H1 (cell line): ENCODE measurements at regions not wholly inside any gene's neighbourhood (a gene's known extent, or its start where the extent isn't known, plus 50 kb on each side); places are given as distances from the start of the nearest gene placed in this dataset.

Experiments
- CTCF ChIA-PET: fragments of 300-600 bp; sonication (Branson Sonifier 250); formaldehyde crosslinking; loops from one replicate; lab custom pipeline; 2021; ENCODE audit not compliant: partially characterized antibody; lab: Charles Lee
- POLR2A ChIA-PET: fragments of 300-600 bp; sonication (Branson Sonifier 250); formaldehyde crosslinking; loops from one replicate; lab custom pipeline; 2021; ENCODE audit warnings: inconsistent platforms; ENCODE audit not compliant: partially characterized antibody; lab: Charles Lee
- DNase-seq, 2 experiments: peaks; one replicate each; pipeline versions ENCODE4 v3.0.0 to v3.0.0-alpha.2; 2010 to 2022; ENCODE audit warnings: low spot score in 2 of 2, low read depth in 1 of 2, mixed read lengths in 1 of 2
- FAIRE-seq: peaks from 2 replicates; lab custom pipeline; 2011; peaks lifted over from hg19 to GRCh38; lab: Jason Lieb, UNC
- H2AFZ ChIP-seq: 2 replicates; pipeline ENCODE4 v1.8.1; 2012; ENCODE audit warnings: low read length, inconsistent platforms
- H2AK5ac ChIP-seq: 2 replicates; pipeline ENCODE4 v1.6.1; 2013; ENCODE audit warnings: low read depth, low read length
- H2BK120ac ChIP-seq: replicated peaks from 2 replicates; pipeline ENCODE3; 2013; ENCODE audit warnings: low read depth, low read length, inconsistent platforms
- H2BK12ac ChIP-seq: 2 replicates; pipeline ENCODE4 v1.6.1; 2013; ENCODE audit warnings: low read depth, low read length
- H2BK15ac ChIP-seq: 2 replicates; pipeline ENCODE4 v1.6.1; 2013; ENCODE audit warnings: low read length
- H2BK20ac ChIP-seq: 2 replicates; pipeline ENCODE4 v1.6.1; 2013; ENCODE audit warnings: low read length
- H2BK5ac ChIP-seq: 2 replicates; pipeline ENCODE4 v1.6.1; 2013; ENCODE audit warnings: low read depth, low read length
- H3K14ac ChIP-seq: 2 replicates; pipeline ENCODE4 v1.6.1; 2013; ENCODE audit warnings: inconsistent platforms; ENCODE audit not compliant: insufficient read length
- H3K18ac ChIP-seq: 2 replicates; pipeline ENCODE4 v1.6.1; 2013; ENCODE audit warnings: low read length; ENCODE audit errors: extremely low read depth
- H3K23ac ChIP-seq: 2 replicates; pipeline ENCODE4 v1.6.1; 2013; ENCODE audit warnings: inconsistent platforms; ENCODE audit not compliant: insufficient read length
- H3K23me2 ChIP-seq: 2 replicates; pipeline ENCODE4 v1.6.1; 2013; ENCODE audit warnings: low read depth, low read length
- H3K27ac ChIP-seq: 2 replicates; pipeline ENCODE4 v1.6.1; 2011; ENCODE audit warnings: low read depth, low read length, inconsistent platforms
- H3K27me3 ChIP-seq, 4 experiments: replicated peaks in 1 of 4; 1 replicate in 1 of 4; 2 replicates in 3 of 4; pipeline versions ENCODE4 v1.6.1 to v1.8.1; 2011 to 2013; ENCODE audit warnings: low read length in 3 of 4, mild to moderate bottlenecking in 3 of 4, inconsistent platforms in 2 of 4, mixed read lengths in 2 of 4, moderate library complexity in 1 of 4; ENCODE audit not compliant: control insufficient read depth in 3 of 4, insufficient read depth in 3 of 4; ENCODE audit errors: extremely low read depth in 1 of 4
- H3K36me3 ChIP-seq, 4 experiments: 2 replicates each; pipeline versions ENCODE4 v1.6.1 to v1.8.1; 2011 to 2013; ENCODE audit warnings: mild to moderate bottlenecking in 4 of 4, low read length in 3 of 4, moderate library complexity in 2 of 4, control low read depth in 1 of 4, inconsistent platforms in 1 of 4; ENCODE audit not compliant: insufficient read depth in 4 of 4, control insufficient read depth in 2 of 4
- H3K4ac ChIP-seq: replicated peaks from 2 replicates; pipeline ENCODE3; 2013; ENCODE audit warnings: low read length, low read depth, mixed read lengths, inconsistent platforms; ENCODE audit not compliant: insufficient read length
- H3K4me1 ChIP-seq, 4 experiments: replicated peaks in 1 of 4; 1 replicate in 1 of 4; 2 replicates in 3 of 4; pipeline versions ENCODE4 v1.6.1 to v1.8.1; 2011 to 2013; ENCODE audit warnings: low read length in 3 of 4, inconsistent platforms in 2 of 4, mixed read lengths in 1 of 4; ENCODE audit not compliant: insufficient read depth in 4 of 4, control insufficient read depth in 3 of 4
- H3K4me2 ChIP-seq, 2 experiments: 2 replicates each; pipeline versions ENCODE4 v1.6.1 to v1.8.1; 2011 to 2013; ENCODE audit warnings: low read depth in 2 of 2, low read length in 2 of 2, control low read depth in 1 of 2, inconsistent platforms in 1 of 2, mild to moderate bottlenecking in 1 of 2; ENCODE audit not compliant: insufficient read depth in 1 of 2
- H3K4me3 ChIP-seq, 4 experiments: fragments of 200-600, 300-600 bp in 1 of 4; sonication (generic), shearing (Covaris generic), sonication (Bioruptor Twin) in 1 of 4; 2 replicates each; pipeline versions ENCODE4 v1.5.1 to v1.8.1; 2011 to 2016; ENCODE audit warnings: low read length in 4 of 4, low read depth in 3 of 4, control low read depth in 2 of 4, inconsistent platforms in 2 of 4, mild to moderate bottlenecking in 2 of 4, mixed read lengths in 1 of 4, moderate library complexity in 1 of 4; ENCODE audit not compliant: insufficient read depth in 2 of 4; ENCODE audit errors: extremely low read depth in 1 of 4
- H3K56ac ChIP-seq: replicated peaks from 2 replicates; pipeline ENCODE3; 2013; ENCODE audit warnings: low read depth, mild to moderate bottlenecking, mixed read lengths, low read length, inconsistent platforms; ENCODE audit not compliant: insufficient read length
- H3K79me1 ChIP-seq: 2 replicates; pipeline ENCODE4 v1.6.1; 2013; ENCODE audit warnings: low read depth, low read length, control low read depth
- H3K79me2 ChIP-seq, 2 experiments: 2 replicates each; pipeline versions ENCODE4 v1.6.1 to v1.8.1; 2012 to 2013; ENCODE audit warnings: low read length in 2 of 2, mild to moderate bottlenecking in 2 of 2, inconsistent platforms in 1 of 2; ENCODE audit not compliant: insufficient read depth in 2 of 2, control insufficient read depth in 1 of 2
- H3K9ac ChIP-seq, 4 experiments: replicated peaks in 1 of 4; 1 replicate in 1 of 4; 2 replicates in 3 of 4; pipeline versions ENCODE4 v1.6.1 to v1.8.1; 2011 to 2013; ENCODE audit warnings: low read depth in 3 of 4, low read length in 3 of 4, control low read depth in 2 of 4, mild to moderate bottlenecking in 2 of 4, moderate library complexity in 2 of 4, inconsistent platforms in 1 of 4; ENCODE audit errors: extremely low read depth in 1 of 4
- H3K9me3 ChIP-seq, 2 experiments: 2 replicates each; pipeline versions ENCODE4 v1.6.1 to v1.8.1; 2012 to 2013; ENCODE audit warnings: mild to moderate bottlenecking in 2 of 2, moderate library complexity in 2 of 2, control low read depth in 1 of 2, inconsistent platforms in 1 of 2, low read depth in 1 of 2, low read length in 1 of 2, mixed read lengths in 1 of 2; ENCODE audit not compliant: insufficient read depth in 2 of 2
- H4K20me1 ChIP-seq, 2 experiments: replicated peaks in 1 of 2; 2 replicates each; pipeline versions ENCODE3 to v1.8.1; 2011 to 2013; ENCODE audit warnings: inconsistent platforms in 2 of 2, low read length in 2 of 2, mild to moderate bottlenecking in 1 of 2; ENCODE audit not compliant: insufficient read depth in 2 of 2, control insufficient read depth in 1 of 2
- H4K5ac ChIP-seq: 2 replicates; pipeline ENCODE4 v1.6.1; 2013; ENCODE audit warnings: low read length, low read depth, mixed read lengths, inconsistent platforms; ENCODE audit not compliant: insufficient read length
- H4K8ac ChIP-seq: 2 replicates; pipeline ENCODE4 v1.8.0; 2013; ENCODE audit warnings: mild to moderate bottlenecking, moderate library complexity, low read length, inconsistent platforms; ENCODE audit not compliant: insufficient read depth; ENCODE audit errors: extremely low read depth
- H4K91ac ChIP-seq: replicated peaks from 2 replicates; pipeline ENCODE3; 2013; ENCODE audit warnings: low read length, mixed read lengths, inconsistent platforms; ENCODE audit not compliant: insufficient read length
- BACH1 ChIP-seq: IDR thresholded peaks from 2 replicates; pipeline ENCODE4 v1.6.1; 2012; ENCODE audit warnings: low read length, improper control_type of control experiment
- CHD1 ChIP-seq: IDR thresholded peaks from 2 replicates; pipeline ENCODE4 v1.6.1; 2012; ENCODE audit warnings: low read depth, low read length, improper control_type of control experiment
- CHD2 ChIP-seq: IDR thresholded peaks from 2 replicates; pipeline ENCODE4 v1.6.1; 2012; ENCODE audit warnings: low read length, improper control_type of control experiment
- CREB1 ChIP-seq: IDR thresholded peaks from 2 replicates; pipeline ENCODE4 v1.6.1; 2012; ENCODE audit warnings: inconsistent platforms
- CTBP2 ChIP-seq: IDR thresholded peaks from 2 replicates; pipeline ENCODE4 v1.7.0; 2011; ENCODE audit warnings: borderline replicate concordance, mild to moderate bottlenecking, moderate library complexity, mixed read lengths, low read length; ENCODE audit not compliant: insufficient read depth, insufficient read length
- KDM4A ChIP-seq: IDR thresholded peaks from one replicate; pipeline ENCODE4 v1.7.1; 2012; ENCODE audit warnings: low read depth, mild to moderate bottlenecking, moderate library complexity, low read length, inconsistent platforms; ENCODE audit not compliant: severe bottlenecking
- PHF8 ChIP-seq: fragments of 200-600 bp; sonication (generic); conservative IDR thresholded peaks from 2 replicates; pipeline ENCODE4 v1.7.1; 2012; ENCODE audit warnings: low read depth, mild to moderate bottlenecking, inconsistent platforms, low read length, moderate library complexity
- POLR2A ChIP-seq, 2 experiments: IDR thresholded peaks; 1 replicate in 1 of 2; 2 replicates in 1 of 2; pipeline ENCODE4 v1.6.1; 2011; ENCODE audit warnings: low read depth in 2 of 2, low read length in 2 of 2, mild to moderate bottlenecking in 2 of 2; ENCODE audit errors: control extremely low read depth in 1 of 2
- RAD21 ChIP-seq, 2 experiments: IDR thresholded peaks in 1 of 2; conservative IDR thresholded peaks in 1 of 2; 2 replicates each; pipeline ENCODE4 v1.6.1; 2011; ENCODE audit warnings: low read depth in 2 of 2, low read length in 2 of 2, improper control_type of control experiment in 1 of 2, inconsistent platforms in 1 of 2, mild to moderate bottlenecking in 1 of 2, moderate library complexity in 1 of 2
- RBBP5 ChIP-seq: IDR thresholded peaks from 2 replicates; pipeline ENCODE4 v1.7.1; 2012; ENCODE audit warnings: low read depth, mild to moderate bottlenecking, inconsistent platforms, low read length, moderate library complexity, borderline replicate concordance
- RNF2 ChIP-seq: fragments of 200-900, 300-1000 bp; sonication (generic); IDR thresholded peaks from 2 replicates; pipeline ENCODE4 v1.7.1; 2016; ENCODE audit warnings: borderline replicate concordance, low read depth, mild to moderate bottlenecking, antibody characterized with exemption, low read length; ENCODE audit not compliant: poor library complexity, severe bottlenecking; ENCODE audit errors: missing control alignments
- SP4 ChIP-seq: IDR thresholded peaks from 2 replicates; pipeline ENCODE4 v1.6.1; 2012; ENCODE audit warnings: low read length, inconsistent platforms
- SRF ChIP-seq: IDR thresholded peaks from 2 replicates; pipeline ENCODE4 v1.6.1; 2011; ENCODE audit warnings: mild to moderate bottlenecking, low read depth, low read length, moderate library complexity
- SUZ12 ChIP-seq: fragments of 200-600 bp; sonication (generic); IDR thresholded peaks from 2 replicates; pipeline ENCODE4 v1.6.1; 2012; ENCODE audit warnings: mild to moderate bottlenecking, inconsistent platforms, low read length, moderate library complexity, mixed read lengths
- WGBS, 2 experiments: shearing (Covaris generic) in 1 of 2; methylation state at CpG; one replicate each; pipeline versions ENCODE4 v1.1.6 to v1.1.7; 2013 to 2015; ENCODE audit warnings: low lambda C conversion rate in 2 of 2, mixed read lengths in 2 of 2, inconsistent platforms in 1 of 2, low coverage in 1 of 2, missing lambda C conversion rate in 1 of 2; ENCODE audit not compliant: insufficient replicate concordance in 2 of 2, insufficient coverage in 1 of 2, insufficient read length in 1 of 2; ENCODE audit errors: extremely low coverage in 1 of 2, missing lambda C conversion rate in 1 of 2; 5-methylcytosine and 5-hydroxymethylcytosine counted together

DNA sequence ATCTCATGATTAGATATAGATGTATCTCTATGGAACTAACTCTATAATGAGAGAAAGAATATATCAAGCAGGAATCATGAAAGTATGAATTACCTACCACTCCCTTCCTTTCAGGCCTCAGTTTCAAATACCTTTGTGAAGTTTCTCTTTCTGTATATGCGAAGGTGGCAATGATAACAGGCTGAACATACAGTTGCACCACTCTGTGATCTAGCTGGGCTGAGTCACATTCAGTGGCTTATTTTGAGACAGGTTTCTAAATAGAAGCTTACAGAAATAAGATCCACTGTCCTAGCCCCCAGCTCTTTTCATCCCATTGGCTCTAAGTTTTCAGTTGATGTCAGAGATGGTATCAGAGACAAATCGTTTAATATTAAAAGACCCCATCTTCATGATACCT, 662.0 kb downstream of the SLITRK1 start:
- Histone ChIP-seq H3K4me2 (no peak overlapping the region), H3K18ac (no peak overlapping the region), H4K20me1 (no peaks in the 10 kb centered on the region), H4K5ac (no peak overlapping the region), H4K91ac (no peak overlapping the region), H3K79me2 (no peaks in the 10 kb centered on the region), H2AK5ac (no peak overlapping the region), H3K23me2 (no peaks in the 10 kb centered on the region), H3K36me3 (no peaks in the 10 kb centered on the region), H3K9me3 (no peaks in the 10 kb centered on the region), H3K27me3 (no peaks in the 10 kb centered on the region; a peak in 1 of 7 replicates), H3K4ac (no peak overlapping the region), H4K8ac (no peak overlapping the region), H3K23ac (no peak overlapping the region), H3K14ac (no peak overlapping the region), H2BK20ac (no peak overlapping the region), H2BK5ac (no peak overlapping the region), H3K27ac (no peak overlapping the region), H3K4me1 (no peaks in the 10 kb centered on the region; a peak in 1 of 7 replicates), H3K4me3 (no peak overlapping the region), H2BK12ac (no peak overlapping the region), H2AFZ (no peak overlapping the region), H2BK15ac (no peak overlapping the region), H2BK120ac (no peak overlapping the region), H3K56ac (no peak overlapping the region), H3K9ac (no peak overlapping the region), H3K79me1 (no peaks in the 10 kb centered on the region)
- DNase-seq: no peak
- POLR2A ChIA-PET: no interaction called here
- 89% methylated on average over 2 of the region's 2 CpGs; no CpG with 5 or more reads in 1 of the 2 experiments for WGBS, 2 experiments
- CTCF ChIA-PET: no interaction called here
- FAIRE-seq: no peak
- TF ChIP-seq RBBP5 (no peak), RAD21 (IDR thresholded peaks at IDR 0.05 in 1 of 2, conservative IDR thresholded peaks at IDR 0.05 in 1 of 2; ENCODE audit: low read depth in 2 of 2, low read length in 2 of 2) (no peak), SUZ12 (no peak), CHD1 (no peak), SRF (no peak), KDM4A (no peak), POLR2A (IDR thresholded peaks at IDR 0.05; ENCODE audit: control extremely low read depth in 1 of 2, low read depth in 2 of 2, low read length in 2 of 2) (no peak), RNF2 (no peak), SP4 (no peak), BACH1 (no peak), CTBP2 (no peak), CHD2 (no peak), CREB1 (no peak), PHF8 (no peak)
